ENCODE measurements at regions not wholly inside any gene's neighbourhood (a gene's known extent, or its start where the extent isn't known, plus 50 kb on each side); places are given as distances from the start of the nearest gene placed in this dataset.
"Not testable (repeated sequence)": the region's sequence is repeated elsewhere in the genome, so short reads cannot be mapped to it uniquely, and the experiment has no call there.

- Histone ChIP-seq H3K9me3 (ENCODE audit: control insufficient read depth in 5 of 5, low read length in 5 of 5) (no peaks in the 10 kb centered on the region), H3K27ac (ENCODE audit: low read depth, low read length) (no peak overlapping the region), H3K36me3 (ENCODE audit: control insufficient read depth in 5 of 5, insufficient read depth in 5 of 5, low read length in 5 of 5) (no peaks in the 10 kb centered on the region), H3K27me3 (ENCODE audit: control insufficient read depth in 5 of 5, insufficient read depth in 4 of 5, low read length in 5 of 5) (no peaks in the 10 kb centered on the region), H3K4me1 (ENCODE audit: control insufficient read depth in 5 of 5, insufficient read depth in 5 of 5, low read length in 5 of 5) (no peaks in the 10 kb centered on the region), H3K9ac (ENCODE audit: low read length in 5 of 5) (no peak overlapping the region), H3K4me3 (ENCODE audit: low read depth in 1 of 5, low read length in 5 of 5) (no peak overlapping the region)
Observed at GRCh38 chr1:222204475-222204874, 343.4 kb downstream of the HHIPL2 start.

GRCh38 chr1:222202831-222203230, 345.1 kb downstream of the HHIPL2 start:
- Histone ChIP-seq H3K36me3 (ENCODE audit: control insufficient read depth in 5 of 5, insufficient read depth in 5 of 5, low read length in 5 of 5) (no peaks in the 10 kb centered on the region), H3K4me1 (ENCODE audit: control insufficient read depth in 5 of 5, insufficient read depth in 5 of 5, low read length in 5 of 5) (no peaks in the 10 kb centered on the region), H3K9me3 (ENCODE audit: control insufficient read depth in 5 of 5, low read length in 5 of 5) (no peaks in the 10 kb centered on the region), H3K27me3 (ENCODE audit: control insufficient read depth in 5 of 5, insufficient read depth in 4 of 5, low read length in 5 of 5) (no peaks in the 10 kb centered on the region), H3K27ac (ENCODE audit: low read depth, low read length) (no peak overlapping the region), H3K9ac (ENCODE audit: low read length in 5 of 5) (no peak overlapping the region), H3K4me3 (ENCODE audit: low read depth in 1 of 5, low read length in 5 of 5) (no peak overlapping the region)

GRCh38 chr1:222196736-222197135, 351.2 kb downstream of the HHIPL2 start:
- no peaks in the 10 kb centered on the region for H3K9me3 ChIP-seq (ENCODE audit: control insufficient read depth in 5 of 5, low read length in 5 of 5)
- no peak overlapping the region for H3K9ac ChIP-seq (ENCODE audit: low read length in 5 of 5)
- H3K36me3 ChIP-seq (ENCODE audit: control insufficient read depth in 5 of 5, insufficient read depth in 5 of 5, low read length in 5 of 5): no peaks in the 10 kb centered on the region
- H3K27ac ChIP-seq (ENCODE audit: low read depth, low read length): no peak overlapping the region
- H3K4me3 ChIP-seq (ENCODE audit: low read depth in 1 of 5, low read length in 5 of 5): no peak overlapping the region
- no peaks in the 10 kb centered on the region for H3K4me1 ChIP-seq (ENCODE audit: control insufficient read depth in 5 of 5, insufficient read depth in 5 of 5, low read length in 5 of 5)
- H3K27me3 ChIP-seq (ENCODE audit: control insufficient read depth in 5 of 5, insufficient read depth in 4 of 5, low read length in 5 of 5): no peaks in the 10 kb centered on the region

GRCh38 chr1:222196288-222196687, 351.6 kb downstream of the HHIPL2 start:
- H3K27ac ChIP-seq (ENCODE audit: low read depth, low read length): no peak overlapping the region
- H3K36me3 ChIP-seq (ENCODE audit: control insufficient read depth in 5 of 5, insufficient read depth in 5 of 5, low read length in 5 of 5): no peaks in the 10 kb centered on the region
- peaks cover 0 to 4% (median 0%) of the 10 kb centered on the region in 5 donors for H3K9me3 ChIP-seq (ENCODE audit: control insufficient read depth in 5 of 5, low read length in 5 of 5)
- no peak overlapping the region for H3K9ac ChIP-seq (ENCODE audit: low read length in 5 of 5)
- no peaks in the 10 kb centered on the region for H3K27me3 ChIP-seq (ENCODE audit: control insufficient read depth in 5 of 5, insufficient read depth in 4 of 5, low read length in 5 of 5)
- H3K4me1 ChIP-seq (ENCODE audit: control insufficient read depth in 5 of 5, insufficient read depth in 5 of 5, low read length in 5 of 5): no peaks in the 10 kb centered on the region
- no peak overlapping the region for H3K4me3 ChIP-seq (ENCODE audit: low read depth in 1 of 5, low read length in 5 of 5)

DNA sequence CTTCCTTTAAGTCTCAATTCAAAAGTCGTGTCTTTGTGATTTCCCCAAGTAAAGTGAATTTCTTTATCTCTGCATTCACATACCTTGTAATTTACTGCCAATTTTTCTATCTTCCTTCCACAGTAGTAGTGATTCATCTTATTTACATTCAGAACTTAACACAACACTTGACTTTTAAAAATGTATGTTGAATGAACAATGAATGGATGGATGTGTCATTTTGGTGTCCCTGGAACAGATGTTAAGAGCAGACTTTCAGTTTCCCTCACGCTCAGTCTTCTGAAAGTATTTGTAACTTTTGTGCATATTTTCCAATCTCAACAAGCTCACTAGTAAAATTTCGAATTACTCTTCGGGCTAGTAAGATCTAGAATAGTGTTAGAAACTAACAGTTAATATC, 352.0 kb downstream of the HHIPL2 start:
- Histone ChIP-seq H3K9ac (ENCODE audit: low read length in 5 of 5) (no peak overlapping the region), H3K36me3 (ENCODE audit: control insufficient read depth in 5 of 5, insufficient read depth in 5 of 5, low read length in 5 of 5) (no peaks in the 10 kb centered on the region), H3K27me3 (ENCODE audit: control insufficient read depth in 5 of 5, insufficient read depth in 4 of 5, low read length in 5 of 5) (no peaks in the 10 kb centered on the region), H3K27ac (ENCODE audit: low read depth, low read length) (no peak overlapping the region), H3K4me3 (ENCODE audit: low read depth in 1 of 5, low read length in 5 of 5) (no peak overlapping the region), H3K4me1 (ENCODE audit: control insufficient read depth in 5 of 5, insufficient read depth in 5 of 5, low read length in 5 of 5) (no peaks in the 10 kb centered on the region), H3K9me3 (ENCODE audit: control insufficient read depth in 5 of 5, low read length in 5 of 5) (peaks cover 0 to 5% (median 0%) of the 10 kb centered on the region in 5 donors)

DNA sequence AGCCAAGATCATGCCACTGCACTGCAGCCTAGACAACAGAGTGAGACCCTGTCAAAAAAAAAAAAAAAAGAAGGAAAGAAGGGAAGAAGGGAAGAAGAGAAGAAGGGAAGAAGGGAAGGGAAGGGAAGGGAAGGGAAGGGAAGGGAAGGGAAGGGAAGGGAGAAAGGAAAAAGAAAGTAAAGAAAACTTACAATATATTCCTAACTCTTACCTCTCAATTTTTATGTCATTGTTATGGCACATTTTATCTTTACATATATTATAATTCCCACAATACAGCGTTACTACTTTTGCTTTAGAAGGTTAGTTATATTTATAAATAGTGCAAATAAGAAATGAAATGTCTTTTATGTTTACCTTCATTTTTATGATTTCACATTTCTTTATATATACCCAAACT, 358.7 kb downstream of the HHIPL2 start:
- peaks cover 0 to 5% (median 0%) of the 10 kb centered on the region in 5 donors for H3K9me3 ChIP-seq (ENCODE audit: control insufficient read depth in 5 of 5, low read length in 5 of 5)
- no peak overlapping the region for H3K4me3 ChIP-seq (ENCODE audit: low read depth in 1 of 5, low read length in 5 of 5)
- H3K27me3 ChIP-seq (ENCODE audit: control insufficient read depth in 5 of 5, insufficient read depth in 4 of 5, low read length in 5 of 5): no peaks in the 10 kb centered on the region
- no peaks in the 10 kb centered on the region for H3K4me1 ChIP-seq (ENCODE audit: control insufficient read depth in 5 of 5, insufficient read depth in 5 of 5, low read length in 5 of 5)
- H3K36me3 ChIP-seq (ENCODE audit: control insufficient read depth in 5 of 5, insufficient read depth in 5 of 5, low read length in 5 of 5): no peaks in the 10 kb centered on the region
- H3K9ac ChIP-seq (ENCODE audit: low read length in 5 of 5): no peak overlapping the region
- H3K27ac ChIP-seq (ENCODE audit: low read depth, low read length): no peak overlapping the region

DNA sequence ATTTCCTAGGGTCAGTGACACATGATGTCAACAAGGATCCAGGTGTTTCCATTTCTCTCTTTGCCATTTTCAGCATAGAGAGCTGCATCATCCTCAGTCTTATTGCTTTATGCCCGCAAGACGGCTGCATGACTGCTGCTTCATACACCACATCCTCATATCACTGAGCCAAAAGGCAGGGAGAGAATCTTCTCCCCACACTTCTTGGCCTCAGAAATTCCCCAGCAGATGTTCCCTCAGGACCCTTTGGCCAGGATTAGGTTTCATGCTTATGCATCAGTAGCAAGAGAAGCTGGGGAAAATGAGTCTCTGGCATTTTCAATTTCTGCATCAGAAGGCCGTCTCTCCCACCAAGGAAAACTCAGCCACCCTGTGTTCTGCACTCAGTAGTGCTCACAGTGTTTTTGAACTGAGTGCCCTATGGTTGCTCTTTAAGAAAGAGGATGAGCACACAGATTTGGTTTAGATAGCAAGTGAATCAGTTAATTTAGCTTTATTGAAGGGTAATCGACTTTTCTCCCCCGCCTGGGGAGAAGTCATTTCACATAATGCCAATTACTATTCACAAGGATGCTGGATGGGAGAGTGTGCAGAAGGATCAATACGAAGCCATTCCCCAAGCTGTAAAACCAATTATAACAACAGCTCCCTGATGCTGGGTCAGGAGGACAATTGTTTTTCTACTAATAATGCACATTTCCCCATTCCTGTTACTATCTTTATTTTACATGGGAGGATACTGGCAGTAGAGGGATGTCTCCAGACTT, 360.2 kb downstream of the HHIPL2 start:
- no peak overlapping the region for H3K4me3 ChIP-seq (ENCODE audit: low read depth in 1 of 5, low read length in 5 of 5)

GRCh38 chr1:222182641-222183040, 365.3 kb downstream of the HHIPL2 start:
- no peaks in the 10 kb centered on the region for H3K4me1 ChIP-seq (ENCODE audit: control insufficient read depth in 5 of 5, insufficient read depth in 5 of 5, low read length in 5 of 5)
- H3K36me3 ChIP-seq (ENCODE audit: control insufficient read depth in 5 of 5, insufficient read depth in 5 of 5, low read length in 5 of 5): no peaks in the 10 kb centered on the region
- no peak overlapping the region for H3K27ac ChIP-seq (ENCODE audit: low read depth, low read length)
- H3K9ac ChIP-seq (ENCODE audit: low read length in 5 of 5): no peak overlapping the region
- H3K4me3 ChIP-seq (ENCODE audit: low read depth in 1 of 5, low read length in 5 of 5): no peak overlapping the region
- peaks cover 0 to 3% (median 0%) of the 10 kb centered on the region in 5 donors for H3K9me3 ChIP-seq (ENCODE audit: control insufficient read depth in 5 of 5, low read length in 5 of 5)
- H3K27me3 ChIP-seq (ENCODE audit: control insufficient read depth in 5 of 5, insufficient read depth in 4 of 5, low read length in 5 of 5): no peaks in the 10 kb centered on the region

More for the DNA sequence above, 360.2 kb downstream of the HHIPL2 start:
- Histone ChIP-seq H3K9me3 (ENCODE audit: control insufficient read depth in 5 of 5, low read length in 5 of 5) (peaks cover 0 to 5% (median 0%) of the 10 kb centered on the region in 5 donors), H3K36me3 (ENCODE audit: control insufficient read depth in 5 of 5, insufficient read depth in 5 of 5, low read length in 5 of 5) (no peaks in the 10 kb centered on the region), H3K9ac (ENCODE audit: low read length in 5 of 5) (no peak overlapping the region), H3K27ac (ENCODE audit: low read depth, low read length) (no peak overlapping the region), H3K4me1 (ENCODE audit: control insufficient read depth in 5 of 5, insufficient read depth in 5 of 5, low read length in 5 of 5) (no peaks in the 10 kb centered on the region), H3K27me3 (ENCODE audit: control insufficient read depth in 5 of 5, insufficient read depth in 4 of 5, low read length in 5 of 5) (no peaks in the 10 kb centered on the region)

DNA sequence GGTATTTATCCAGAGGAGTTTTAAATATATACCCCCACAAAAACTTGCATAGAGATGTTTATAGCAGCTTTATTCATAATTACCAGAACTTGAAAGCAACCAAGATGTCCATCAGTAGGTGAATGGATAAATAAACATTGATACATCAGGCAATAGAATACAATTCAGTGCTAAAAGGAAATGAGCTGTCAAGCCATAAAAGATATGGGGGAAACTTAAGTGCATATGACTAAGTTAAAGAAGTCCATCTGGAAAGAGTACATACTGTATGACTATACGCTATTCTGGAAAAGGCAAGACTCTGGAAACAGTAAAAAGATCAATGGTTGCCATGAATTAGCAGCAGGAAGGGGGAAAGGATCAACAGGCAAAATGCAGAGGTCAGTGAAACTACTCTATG, 366.7 kb downstream of the HHIPL2 start:
- Histone ChIP-seq H3K4me3 (ENCODE audit: low read depth in 1 of 5, low read length in 5 of 5) (no peak overlapping the region), H3K27me3 (ENCODE audit: control insufficient read depth in 5 of 5, insufficient read depth in 4 of 5, low read length in 5 of 5) (no peaks in the 10 kb centered on the region), H3K36me3 (ENCODE audit: control insufficient read depth in 5 of 5, insufficient read depth in 5 of 5, low read length in 5 of 5) (no peaks in the 10 kb centered on the region), H3K9ac (ENCODE audit: low read length in 5 of 5) (no peak overlapping the region), H3K27ac (ENCODE audit: low read depth, low read length) (no peak overlapping the region), H3K4me1 (ENCODE audit: control insufficient read depth in 5 of 5, insufficient read depth in 5 of 5, low read length in 5 of 5) (no peaks in the 10 kb centered on the region), H3K9me3 (ENCODE audit: control insufficient read depth in 5 of 5, low read length in 5 of 5) (peaks cover 0 to 5% (median 0%) of the 10 kb centered on the region in 5 donors)

DNA sequence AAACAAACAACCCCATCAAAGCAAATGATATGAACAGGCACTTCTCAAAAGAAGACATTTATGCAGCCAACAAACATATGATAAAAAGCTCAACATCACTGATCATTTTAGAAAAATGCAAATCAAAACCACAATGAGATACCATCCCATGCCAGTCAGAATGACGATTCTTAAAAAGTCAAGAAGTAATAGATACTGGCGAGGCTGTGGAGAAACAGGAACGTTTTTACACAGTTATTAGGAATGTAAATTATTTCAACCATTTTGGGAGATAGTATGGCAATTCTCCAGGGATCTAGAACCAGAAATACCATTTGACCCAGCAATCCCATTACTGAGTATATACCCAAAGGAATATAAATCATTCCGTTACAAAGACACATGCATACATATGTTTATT, 370.4 kb downstream of the HHIPL2 start:
- not testable (repeated sequence) for H3K27ac ChIP-seq (ENCODE audit: low read depth, low read length); H3K4me3 ChIP-seq (ENCODE audit: low read depth in 1 of 5, low read length in 5 of 5); H3K27me3 ChIP-seq (ENCODE audit: control insufficient read depth in 5 of 5, insufficient read depth in 4 of 5, low read length in 5 of 5); H3K9ac ChIP-seq (ENCODE audit: low read length in 5 of 5); H3K9me3 ChIP-seq (ENCODE audit: control insufficient read depth in 5 of 5, low read length in 5 of 5); H3K4me1 ChIP-seq (ENCODE audit: control insufficient read depth in 5 of 5, insufficient read depth in 5 of 5, low read length in 5 of 5); H3K36me3 ChIP-seq (ENCODE audit: control insufficient read depth in 5 of 5, insufficient read depth in 5 of 5, low read length in 5 of 5)
